ENCODE measurements at regions not wholly inside any gene's neighbourhood (a gene's known extent, or its start where the extent isn't known, plus 50 kb on each side); places are given as distances from the start of the nearest gene placed in this dataset.

DNA sequence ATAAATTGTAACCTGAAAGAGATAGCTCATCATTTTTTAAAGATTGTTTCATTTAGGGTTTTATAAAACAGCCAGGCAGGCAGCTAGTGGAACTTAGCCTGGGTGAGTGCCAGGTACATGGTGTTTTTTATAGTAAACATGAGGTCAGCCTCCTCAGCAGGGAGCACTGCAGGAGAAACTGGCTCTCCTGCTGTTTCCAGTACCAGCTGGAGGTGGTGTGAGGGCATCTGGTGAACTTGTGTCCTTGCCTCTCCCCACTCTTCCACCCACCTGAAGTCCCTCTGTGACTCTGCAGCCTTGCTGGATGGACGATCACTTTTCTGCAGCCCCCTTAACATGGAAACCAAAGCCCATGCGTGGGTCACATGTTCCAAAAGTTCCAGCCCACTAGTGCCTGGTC is 128.4 kb downstream of the FAM174B start:
- H3K4me2 ChIP-seq (ENCODE audit: extremely low read depth, insufficient read depth, low read length): no peak overlapping the region
- H3K9me3 ChIP-seq (ENCODE audit: control insufficient read depth, insufficient read depth, low read depth, low read length): no peaks in the 10 kb centered on the region
- no peak overlapping the region for H3K4me3 ChIP-seq (replicated peaks in 1 of 4; ENCODE audit: control extremely low read depth in 1 of 4, insufficient read depth in 1 of 4, low read depth in 3 of 4, low read length in 4 of 4)
- H4K20me1 ChIP-seq (ENCODE audit: control insufficient read depth, extremely low read depth, insufficient read depth, low read length): no peaks in the 10 kb centered on the region
- H3K27me3 ChIP-seq (ENCODE audit: control insufficient read depth, insufficient read depth, low read length): no peaks in the 10 kb centered on the region
- no peak overlapping the region for H3K9ac ChIP-seq (ENCODE audit: insufficient read depth, low read length)
- no peaks in the 10 kb centered on the region for H3K79me2 ChIP-seq (ENCODE audit: control insufficient read depth, insufficient read depth, low read length)
- no peak overlapping the region for H2AFZ ChIP-seq (ENCODE audit: low read length)
- H3K36me3 ChIP-seq (ENCODE audit: control insufficient read depth, insufficient read depth, low read length): no peaks in the 10 kb centered on the region
- H3K4me1 ChIP-seq (ENCODE audit: control insufficient read depth, extremely low read depth, insufficient read depth, low read length): no peaks in the 10 kb centered on the region
- DNase-seq (ENCODE audit: low read depth in 2 of 2): peak in 1 of 2 donors; percentile 24
- no peak overlapping the region for H3K27ac ChIP-seq (ENCODE audit: insufficient read depth, low read length)
- TF ChIP-seq EZH2 (IDR thresholded peaks at IDR 0.05; ENCODE audit: low read length, missing control alignments): no peak
- TF ChIP-seq, protein P1, sequence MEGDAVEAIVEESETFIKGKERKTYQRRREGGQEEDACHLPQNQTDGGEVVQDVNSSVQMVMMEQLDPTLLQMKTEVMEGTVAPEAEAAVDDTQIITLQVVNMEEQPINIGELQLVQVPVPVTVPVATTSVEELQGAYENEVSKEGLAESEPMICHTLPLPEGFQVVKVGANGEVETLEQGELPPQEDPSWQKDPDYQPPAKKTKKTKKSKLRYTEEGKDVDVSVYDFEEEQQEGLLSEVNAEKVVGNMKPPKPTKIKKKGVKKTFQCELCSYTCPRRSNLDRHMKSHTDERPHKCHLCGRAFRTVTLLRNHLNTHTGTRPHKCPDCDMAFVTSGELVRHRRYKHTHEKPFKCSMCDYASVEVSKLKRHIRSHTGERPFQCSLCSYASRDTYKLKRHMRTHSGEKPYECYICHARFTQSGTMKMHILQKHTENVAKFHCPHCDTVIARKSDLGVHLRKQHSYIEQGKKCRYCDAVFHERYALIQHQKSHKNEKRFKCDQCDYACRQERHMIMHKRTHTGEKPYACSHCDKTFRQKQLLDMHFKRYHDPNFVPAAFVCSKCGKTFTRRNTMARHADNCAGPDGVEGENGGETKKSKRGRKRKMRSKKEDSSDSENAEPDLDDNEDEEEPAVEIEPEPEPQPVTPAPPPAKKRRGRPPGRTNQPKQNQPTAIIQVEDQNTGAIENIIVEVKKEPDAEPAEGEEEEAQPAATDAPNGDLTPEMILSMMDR (conservative IDR thresholded peaks at IDR 0.05 in 1 of 2, IDR thresholded peaks at IDR 0.05 in 1 of 2; ENCODE audit: low read depth in 1 of 2, low read length in 2 of 2): no peak

- no peak overlapping the region for H2AFZ ChIP-seq (ENCODE audit: low read length)
- H3K4me3 ChIP-seq (replicated peaks in 1 of 4; ENCODE audit: control extremely low read depth in 1 of 4, insufficient read depth in 1 of 4, low read depth in 3 of 4, low read length in 4 of 4): no peak overlapping the region
- H3K4me1 ChIP-seq (ENCODE audit: control insufficient read depth, extremely low read depth, insufficient read depth, low read length): no peaks in the 10 kb centered on the region
- no peak overlapping the region for H3K9ac ChIP-seq (ENCODE audit: insufficient read depth, low read length)
- no peaks in the 10 kb centered on the region for H3K27me3 ChIP-seq (ENCODE audit: control insufficient read depth, insufficient read depth, low read length)
- no peak for TF ChIP-seq EZH2 (IDR thresholded peaks at IDR 0.05; ENCODE audit: low read length, missing control alignments)
- TF ChIP-seq, protein P1 (conservative IDR thresholded peaks at IDR 0.05 in 1 of 2, IDR thresholded peaks at IDR 0.05 in 1 of 2; ENCODE audit: low read depth in 1 of 2, low read length in 2 of 2): no peak
- no peaks in the 10 kb centered on the region for H3K9me3 ChIP-seq (ENCODE audit: control insufficient read depth, insufficient read depth, low read depth, low read length)
- H3K36me3 ChIP-seq (ENCODE audit: control insufficient read depth, insufficient read depth, low read length): no peaks in the 10 kb centered on the region
- H4K20me1 ChIP-seq (ENCODE audit: control insufficient read depth, extremely low read depth, insufficient read depth, low read length): no peaks in the 10 kb centered on the region
- no peak overlapping the region for H3K27ac ChIP-seq (ENCODE audit: insufficient read depth, low read length)
- no peak overlapping the region for H3K4me2 ChIP-seq (ENCODE audit: extremely low read depth, insufficient read depth, low read length)
- no peak for DNase-seq (ENCODE audit: low read depth in 2 of 2)
- no peaks in the 10 kb centered on the region for H3K79me2 ChIP-seq (ENCODE audit: control insufficient read depth, insufficient read depth, low read length)
These were observed 129.8 kb downstream of the FAM174B start for GRCh38 chr15:92525758-92526245.

- DNase-seq (ENCODE audit: low read depth in 2 of 2): no peak
- Histone ChIP-seq H3K4me2 (ENCODE audit: extremely low read depth, insufficient read depth, low read length) (no peak overlapping the region), H3K4me3 (replicated peaks in 1 of 4; ENCODE audit: control extremely low read depth in 1 of 4, insufficient read depth in 1 of 4, low read depth in 3 of 4, low read length in 4 of 4) (no peak overlapping the region), H3K36me3 (ENCODE audit: control insufficient read depth, insufficient read depth, low read length) (no peaks in the 10 kb centered on the region), H2AFZ (ENCODE audit: low read length) (no peak overlapping the region), H3K27ac (ENCODE audit: insufficient read depth, low read length) (no peak overlapping the region), H3K4me1 (ENCODE audit: control insufficient read depth, extremely low read depth, insufficient read depth, low read length) (no peaks in the 10 kb centered on the region), H3K27me3 (ENCODE audit: control insufficient read depth, insufficient read depth, low read length) (no peaks in the 10 kb centered on the region), H3K79me2 (ENCODE audit: control insufficient read depth, insufficient read depth, low read length) (no peaks in the 10 kb centered on the region), H3K9me3 (ENCODE audit: control insufficient read depth, insufficient read depth, low read depth, low read length) (no peaks in the 10 kb centered on the region), H4K20me1 (ENCODE audit: control insufficient read depth, extremely low read depth, insufficient read depth, low read length) (no peaks in the 10 kb centered on the region), H3K9ac (ENCODE audit: insufficient read depth, low read length) (no peak overlapping the region)
- TF ChIP-seq, protein P1 (conservative IDR thresholded peaks at IDR 0.05 in 1 of 2, IDR thresholded peaks at IDR 0.05 in 1 of 2; ENCODE audit: low read depth in 1 of 2, low read length in 2 of 2): no peak
- TF ChIP-seq EZH2 (IDR thresholded peaks at IDR 0.05; ENCODE audit: low read length, missing control alignments): no peak
These were observed 130.6 kb downstream of the FAM174B start for GRCh38 chr15:92524874-92525565.
